AG09319 (cell line): ENCODE measurements at regions not wholly inside any gene's neighbourhood (a gene's known extent, or its start where the extent isn't known, plus 50 kb on each side); places are given as distances from the start of the nearest gene placed in this dataset.

ENCODE experiments used
- DNase-seq: peaks from one replicate; pipeline ENCODE4 v3.0.0-alpha.2; 2010; ENCODE audit warnings: low read depth; ENCODE audit errors: extremely low read depth
- TF ChIP-seq, protein P1 (sequence below): IDR thresholded peaks from 2 replicates; pipeline ENCODE4 v1.5.1; 2011; ENCODE audit warnings: low read depth, mild to moderate bottlenecking, inconsistent platforms, low read length, moderate library complexity

DNA sequence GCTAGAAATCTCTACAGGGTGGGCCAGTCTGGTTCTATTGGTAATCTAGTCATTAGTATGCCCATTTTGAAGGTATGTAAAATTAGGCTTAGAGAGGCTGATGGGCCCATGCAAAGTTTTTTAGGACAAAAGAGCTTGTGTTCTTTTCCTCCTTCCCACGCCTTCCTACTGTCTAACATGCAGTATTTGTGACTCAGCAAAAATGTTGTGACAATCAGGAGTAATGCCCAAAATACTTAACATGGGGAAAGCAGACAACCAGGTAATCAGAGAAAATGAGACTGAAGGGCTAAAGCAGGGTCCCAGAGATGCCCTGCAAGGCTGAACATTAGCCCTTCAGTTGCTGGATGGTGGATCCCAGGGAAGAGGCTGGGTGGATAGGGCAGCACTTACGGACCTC, 437.9 kb downstream of the BCL11B start:
- TF ChIP-seq, protein P1, sequence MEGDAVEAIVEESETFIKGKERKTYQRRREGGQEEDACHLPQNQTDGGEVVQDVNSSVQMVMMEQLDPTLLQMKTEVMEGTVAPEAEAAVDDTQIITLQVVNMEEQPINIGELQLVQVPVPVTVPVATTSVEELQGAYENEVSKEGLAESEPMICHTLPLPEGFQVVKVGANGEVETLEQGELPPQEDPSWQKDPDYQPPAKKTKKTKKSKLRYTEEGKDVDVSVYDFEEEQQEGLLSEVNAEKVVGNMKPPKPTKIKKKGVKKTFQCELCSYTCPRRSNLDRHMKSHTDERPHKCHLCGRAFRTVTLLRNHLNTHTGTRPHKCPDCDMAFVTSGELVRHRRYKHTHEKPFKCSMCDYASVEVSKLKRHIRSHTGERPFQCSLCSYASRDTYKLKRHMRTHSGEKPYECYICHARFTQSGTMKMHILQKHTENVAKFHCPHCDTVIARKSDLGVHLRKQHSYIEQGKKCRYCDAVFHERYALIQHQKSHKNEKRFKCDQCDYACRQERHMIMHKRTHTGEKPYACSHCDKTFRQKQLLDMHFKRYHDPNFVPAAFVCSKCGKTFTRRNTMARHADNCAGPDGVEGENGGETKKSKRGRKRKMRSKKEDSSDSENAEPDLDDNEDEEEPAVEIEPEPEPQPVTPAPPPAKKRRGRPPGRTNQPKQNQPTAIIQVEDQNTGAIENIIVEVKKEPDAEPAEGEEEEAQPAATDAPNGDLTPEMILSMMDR, result no peak
- no peak for DNase-seq

DNA sequence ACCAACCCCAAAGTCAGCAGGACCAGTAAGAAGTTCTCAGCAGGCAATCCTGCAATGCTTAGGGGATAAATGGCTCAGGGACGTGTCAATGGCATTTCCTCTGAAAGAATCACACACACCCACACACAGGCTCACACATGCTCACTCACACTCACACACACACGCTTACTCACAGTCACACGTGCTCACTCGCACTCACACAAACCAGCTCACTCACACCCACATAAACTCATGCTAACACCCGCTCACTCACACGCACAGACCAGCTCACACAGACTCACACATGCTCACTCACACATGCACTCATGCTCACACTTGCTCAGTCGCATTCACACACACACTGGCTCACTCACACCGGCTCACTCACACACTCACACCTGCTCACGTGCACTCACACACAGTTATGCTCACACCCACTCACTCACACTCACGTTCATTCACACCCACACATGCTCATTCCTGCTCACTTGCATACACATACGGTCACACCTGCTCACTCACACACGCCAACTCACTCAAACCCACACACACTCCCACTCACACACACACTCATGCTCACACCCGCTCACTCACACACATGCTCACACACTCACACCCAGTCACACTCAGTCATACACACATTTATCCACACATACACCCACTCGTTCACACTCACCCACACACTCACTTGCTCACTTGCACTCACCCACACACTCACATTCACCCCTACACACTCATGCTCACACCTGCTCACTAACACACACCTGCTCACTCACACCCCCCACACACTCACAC, 436.8 kb downstream of the BCL11B start:
- TF ChIP-seq, protein P1, result no peak
- DNase-seq, result no peak

DNA sequence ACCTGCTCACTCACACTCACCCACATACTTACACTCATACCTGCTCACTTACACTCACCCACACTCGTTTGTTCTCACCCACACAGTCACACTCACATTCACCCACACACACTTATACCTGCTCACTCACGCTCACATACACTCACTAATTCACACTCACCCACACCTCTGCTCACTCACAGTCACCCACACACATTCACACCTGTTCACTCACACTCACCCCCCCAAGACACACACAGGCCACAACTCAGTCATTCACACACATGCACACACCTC, 436.2 kb downstream of the BCL11B start:
- DNase-seq, result no peak
- TF ChIP-seq, protein P1, result no peak

DNA sequence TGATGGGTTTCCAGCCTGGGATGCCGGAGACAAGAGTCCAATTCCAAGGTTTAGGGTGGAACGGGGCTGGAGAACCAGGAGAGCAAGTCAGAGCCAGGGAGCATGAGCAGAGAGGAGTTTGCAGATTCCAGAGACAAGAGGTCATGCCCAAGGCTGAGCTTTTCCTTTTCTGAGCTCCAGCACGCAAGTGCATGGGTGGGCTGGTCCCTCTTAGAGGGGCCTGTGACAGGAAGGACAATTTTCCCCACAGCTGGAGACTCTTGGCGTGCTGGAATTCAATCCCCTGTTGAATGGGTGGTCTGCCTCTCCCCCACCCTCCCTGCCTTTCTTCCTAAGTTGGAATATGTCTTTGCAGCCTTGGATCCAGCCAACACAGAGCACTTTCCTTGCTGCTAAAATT, 431.9 kb downstream of the BCL11B start:
- TF ChIP-seq, protein P1, result no peak
- no peak for DNase-seq

DNA sequence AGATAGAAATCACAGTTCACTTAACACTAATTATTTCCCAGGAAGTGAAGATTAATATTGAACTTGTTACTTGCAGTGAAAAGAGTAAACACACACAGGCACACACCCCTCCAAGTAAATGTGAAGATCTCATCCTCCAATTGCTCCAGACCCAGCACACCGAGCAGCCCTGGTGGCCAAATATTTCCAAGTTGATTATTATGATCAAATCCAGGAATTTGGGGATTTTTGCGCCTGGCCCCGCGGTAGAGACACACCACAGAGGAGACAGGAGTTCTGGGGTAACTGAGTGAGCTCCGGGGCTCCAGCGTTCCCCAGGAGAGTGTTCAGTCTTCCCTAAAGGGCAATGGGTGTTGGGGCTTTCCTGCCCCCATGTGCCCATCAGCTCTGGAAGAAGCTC, 431.5 kb downstream of the BCL11B start:
- no peak for DNase-seq
- TF ChIP-seq, protein P1, result no peak

DNA sequence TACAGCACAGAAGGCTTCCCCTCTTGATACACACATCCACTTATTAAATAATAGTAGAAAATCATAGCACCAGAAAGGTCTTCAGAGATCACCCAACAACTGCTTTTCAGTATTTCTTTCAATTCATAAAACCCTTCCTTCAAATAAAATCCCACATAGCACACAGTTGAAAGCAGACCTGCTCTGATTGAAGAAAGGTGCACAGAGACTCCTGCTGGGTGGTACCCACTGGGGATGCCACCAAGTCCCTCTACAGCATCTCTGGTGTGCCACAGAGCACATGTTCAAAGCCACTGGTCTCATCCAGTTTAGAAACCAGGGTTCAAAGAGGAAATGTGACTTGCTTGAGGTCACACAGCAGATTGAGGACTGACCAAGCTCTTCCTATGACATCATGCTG, 427.5 kb downstream of the BCL11B start:
- no peak for DNase-seq
- TF ChIP-seq, protein P1, result no peak

DNA sequence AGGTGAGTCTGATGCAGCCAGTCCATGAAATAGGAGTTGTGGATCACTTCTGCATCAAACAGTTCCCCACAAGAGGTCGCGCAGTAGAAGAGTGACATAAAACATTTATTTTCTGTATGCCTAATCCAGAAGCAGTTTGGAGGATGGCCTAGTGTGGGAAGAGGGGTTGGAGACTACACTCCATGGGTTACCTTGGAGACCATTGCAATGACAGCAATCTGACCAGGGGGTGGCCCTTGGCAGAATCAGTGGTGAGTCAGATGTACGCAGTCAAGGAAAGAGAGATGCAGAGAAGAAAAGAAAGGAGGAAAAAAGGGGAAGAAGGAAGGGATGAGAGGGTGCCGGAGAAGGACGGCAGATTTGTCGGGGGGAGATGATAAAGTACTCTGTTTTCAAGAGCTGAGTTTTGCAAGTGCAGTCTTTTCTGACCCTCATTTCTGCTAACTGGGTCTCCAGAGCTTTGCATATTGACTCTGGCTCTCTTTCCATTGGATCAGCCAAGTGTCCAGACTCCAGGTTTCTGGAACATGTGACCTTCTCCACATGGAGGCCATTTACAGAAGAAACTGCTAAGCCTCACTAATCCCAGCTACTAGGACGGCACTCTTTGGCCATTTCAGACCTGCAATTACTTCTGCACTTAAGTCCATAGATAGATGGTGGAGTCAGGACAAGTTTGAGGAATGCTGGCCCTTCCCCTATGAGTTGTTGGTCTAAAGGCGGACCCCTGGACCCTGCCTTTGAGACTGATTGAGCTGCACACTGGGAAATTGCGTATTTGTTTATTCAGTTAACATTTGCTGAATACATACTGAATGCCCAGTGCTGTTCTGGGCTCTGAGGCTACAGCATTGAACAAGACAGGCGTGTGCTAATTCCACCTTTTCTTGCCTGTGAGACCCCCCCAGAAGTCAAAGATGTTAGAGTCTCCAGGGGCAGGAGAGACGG, 424.2 kb downstream of the BCL11B start:
- TF ChIP-seq, protein P1, result no peak
- DNase-seq, result no peak
